ENCODE measurements at regions not wholly inside any gene's neighbourhood (a gene's known extent, or its start where the extent isn't known, plus 50 kb on each side); places are given as distances from the start of the nearest gene placed in this dataset.
"Not testable (repeated sequence)": the region's sequence is repeated elsewhere in the genome, so short reads cannot be mapped to it uniquely, and the experiment has no call there.

GRCh38 chr3:64388886-64389285, 163.6 kb upstream of the PRICKLE2 start:
- DNase-seq (ENCODE audit: low spot score) = no peak

- DNase-seq (ENCODE audit: low spot score) = no peak
These were observed 162.4 kb upstream of the PRICKLE2 start for GRCh38 chr3:64387688-64388087.

- DNase-seq (ENCODE audit: low spot score) = no peak
These were observed 160.0 kb upstream of the PRICKLE2 start for GRCh38 chr3:64385277-64385676.

GRCh38 chr3:64384561-64384960, 159.3 kb upstream of the PRICKLE2 start:
- DNase-seq (ENCODE audit: low spot score) = no peak

GRCh38 chr3:64382153-64382552, 156.9 kb upstream of the PRICKLE2 start:
- no peak for DNase-seq (ENCODE audit: low spot score)

GRCh38 chr3:64381367-64381766, 156.1 kb upstream of the PRICKLE2 start:
- DNase-seq (ENCODE audit: low spot score) = no peak

GRCh38 chr3:64380546-64380945, 155.3 kb upstream of the PRICKLE2 start:
- no peak for DNase-seq (ENCODE audit: low spot score)

GRCh38 chr3:64379221-64379620, 154.0 kb upstream of the PRICKLE2 start:
- DNase-seq (ENCODE audit: low spot score) = no peak

GRCh38 chr3:64377942-64378341, 152.7 kb upstream of the PRICKLE2 start:
- DNase-seq (ENCODE audit: low spot score) = no peak

GRCh38 chr3:64375737-64376136, 150.5 kb upstream of the PRICKLE2 start:
- no peak for DNase-seq (ENCODE audit: low spot score)

GRCh38 chr3:64369390-64369789, 144.1 kb upstream of the PRICKLE2 start:
- DNase-seq (ENCODE audit: low spot score) = no peak

GRCh38 chr3:64368257-64369020, 143.2 kb upstream of the PRICKLE2 start:
- no peak for DNase-seq (ENCODE audit: low spot score)

- DNase-seq (ENCODE audit: low spot score) = no peak
These were observed 140.6 kb upstream of the PRICKLE2 start for GRCh38 chr3:64365877-64366276.

GRCh38 chr3:64363842-64364241, 138.6 kb upstream of the PRICKLE2 start:
- no peak for DNase-seq (ENCODE audit: low spot score)

- no peak for DNase-seq (ENCODE audit: low spot score)
These were observed 136.9 kb upstream of the PRICKLE2 start for GRCh38 chr3:64361962-64362735.

GRCh38 chr3:64361036-64361435, 135.8 kb upstream of the PRICKLE2 start:
- DNase-seq (ENCODE audit: low spot score) = not testable (repeated sequence)

GRCh38 chr3:64360280-64360679, 135.0 kb upstream of the PRICKLE2 start:
- no peak for DNase-seq (ENCODE audit: low spot score)

GRCh38 chr3:64359735-64360134, 134.5 kb upstream of the PRICKLE2 start:
- no peak for DNase-seq (ENCODE audit: low spot score)

- DNase-seq (ENCODE audit: low spot score) = no peak
These were observed 133.6 kb upstream of the PRICKLE2 start for GRCh38 chr3:64358853-64359252.

- no peak for DNase-seq (ENCODE audit: low spot score)
These were observed 132.9 kb upstream of the PRICKLE2 start for GRCh38 chr3:64358176-64358575.

- DNase-seq (ENCODE audit: low spot score) = no peak
These were observed 132.2 kb upstream of the PRICKLE2 start for GRCh38 chr3:64357481-64357880.

- no peak for DNase-seq (ENCODE audit: low spot score)
These were observed 130.1 kb upstream of the PRICKLE2 start for GRCh38 chr3:64355401-64355807.

GRCh38 chr3:64354956-64355355, 129.7 kb upstream of the PRICKLE2 start:
- no peak for DNase-seq (ENCODE audit: low spot score)

All from cerebellar cortex (tissue), 1 donor.